ENCODE measurements at regions not wholly inside any gene's neighbourhood (a gene's known extent, or its start where the extent isn't known, plus 50 kb on each side); places are given as distances from the start of the nearest gene placed in this dataset.

GRCh38 chr17:69713815-69714214 lies 299.3 kb downstream of the MAP2K6 start:
- no peak for FAIRE-seq
- TF ChIP-seq, protein P1, sequence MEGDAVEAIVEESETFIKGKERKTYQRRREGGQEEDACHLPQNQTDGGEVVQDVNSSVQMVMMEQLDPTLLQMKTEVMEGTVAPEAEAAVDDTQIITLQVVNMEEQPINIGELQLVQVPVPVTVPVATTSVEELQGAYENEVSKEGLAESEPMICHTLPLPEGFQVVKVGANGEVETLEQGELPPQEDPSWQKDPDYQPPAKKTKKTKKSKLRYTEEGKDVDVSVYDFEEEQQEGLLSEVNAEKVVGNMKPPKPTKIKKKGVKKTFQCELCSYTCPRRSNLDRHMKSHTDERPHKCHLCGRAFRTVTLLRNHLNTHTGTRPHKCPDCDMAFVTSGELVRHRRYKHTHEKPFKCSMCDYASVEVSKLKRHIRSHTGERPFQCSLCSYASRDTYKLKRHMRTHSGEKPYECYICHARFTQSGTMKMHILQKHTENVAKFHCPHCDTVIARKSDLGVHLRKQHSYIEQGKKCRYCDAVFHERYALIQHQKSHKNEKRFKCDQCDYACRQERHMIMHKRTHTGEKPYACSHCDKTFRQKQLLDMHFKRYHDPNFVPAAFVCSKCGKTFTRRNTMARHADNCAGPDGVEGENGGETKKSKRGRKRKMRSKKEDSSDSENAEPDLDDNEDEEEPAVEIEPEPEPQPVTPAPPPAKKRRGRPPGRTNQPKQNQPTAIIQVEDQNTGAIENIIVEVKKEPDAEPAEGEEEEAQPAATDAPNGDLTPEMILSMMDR (IDR thresholded peaks at IDR 0.05; ENCODE audit: insufficient read depth, low read length, severe bottlenecking), result no peak
- no peak for DNase-seq (ENCODE audit: low read depth)
- Histone ChIP-seq H3K36me3 (ENCODE audit: control insufficient read depth, insufficient read depth, low read length) (no peaks in the 10 kb centered on the region), H3K27me3 (ENCODE audit: control insufficient read depth, insufficient read depth, low read length) (no peaks in the 10 kb centered on the region), H3K4me3 (ENCODE audit: low read depth, low read length) (no peak overlapping the region)

- TF ChIP-seq, protein P1 (IDR thresholded peaks at IDR 0.05; ENCODE audit: insufficient read depth, low read length, severe bottlenecking), result no peak
- Histone ChIP-seq H3K27me3 (ENCODE audit: control insufficient read depth, insufficient read depth, low read length) (no peaks in the 10 kb centered on the region), H3K36me3 (ENCODE audit: control insufficient read depth, insufficient read depth, low read length) (no peaks in the 10 kb centered on the region), H3K4me3 (ENCODE audit: low read depth, low read length) (no peak overlapping the region)
- DNase-seq (ENCODE audit: low read depth) (no peak), FAIRE-seq (no peak)
Observed at GRCh38 chr17:69714669-69715068, 300.2 kb downstream of the MAP2K6 start.

DNA sequence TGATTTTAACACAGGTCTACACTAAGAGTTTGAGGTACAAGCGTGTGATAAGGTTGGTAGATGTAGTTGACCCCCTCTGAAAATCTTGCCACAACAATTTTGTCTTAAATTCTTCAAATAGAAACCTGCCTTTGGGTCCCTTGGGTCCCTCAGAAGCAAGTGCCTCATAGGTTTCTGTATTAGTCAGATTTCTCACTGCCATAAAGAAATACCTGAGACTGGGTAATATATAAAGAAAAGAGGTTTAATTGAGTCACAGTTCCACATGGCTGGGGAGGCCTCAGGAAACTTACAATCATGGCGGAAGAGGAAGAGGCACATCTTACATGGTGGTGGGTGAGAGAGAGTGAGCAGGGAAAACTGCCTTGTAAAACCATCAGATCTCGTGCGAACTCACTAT lies 301.2 kb downstream of the MAP2K6 start:
- TF ChIP-seq, protein P1 (IDR thresholded peaks at IDR 0.05; ENCODE audit: insufficient read depth, low read length, severe bottlenecking), result no peak
- no peaks in the 10 kb centered on the region for H3K27me3 ChIP-seq (ENCODE audit: control insufficient read depth, insufficient read depth, low read length)
- FAIRE-seq (no peak), DNase-seq (ENCODE audit: low read depth) (no peak)
- no peak overlapping the region for H3K4me3 ChIP-seq (ENCODE audit: low read depth, low read length)
- H3K36me3 ChIP-seq (ENCODE audit: control insufficient read depth, insufficient read depth, low read length), result no peaks in the 10 kb centered on the region

DNA sequence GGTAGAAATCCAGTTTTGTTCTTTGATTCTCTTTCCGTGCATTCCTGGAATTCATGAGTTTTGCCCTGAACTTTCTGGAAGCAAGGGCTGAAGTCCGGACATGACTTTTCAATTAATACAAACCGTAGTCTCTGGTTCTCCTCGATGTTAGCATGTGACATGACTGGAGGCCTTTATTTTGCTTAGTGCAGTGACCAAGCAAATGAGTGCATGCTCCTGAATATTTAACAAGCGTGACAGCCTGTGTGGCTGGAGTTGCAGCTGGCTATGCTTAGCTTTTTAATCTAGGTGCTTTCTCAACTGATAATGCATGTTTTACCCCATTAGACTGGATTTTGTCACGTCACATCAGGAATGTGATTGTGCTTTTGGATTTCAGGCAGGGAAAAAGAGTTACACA lies 302.1 kb downstream of the MAP2K6 start:
- no peaks in the 10 kb centered on the region for H3K36me3 ChIP-seq (ENCODE audit: control insufficient read depth, insufficient read depth, low read length)
- DNase-seq (ENCODE audit: low read depth) (no peak), FAIRE-seq (no peak)
- H3K4me3 ChIP-seq (ENCODE audit: low read depth, low read length), result no peak overlapping the region
- TF ChIP-seq, protein P1 (IDR thresholded peaks at IDR 0.05; ENCODE audit: insufficient read depth, low read length, severe bottlenecking), result no peak
- H3K27me3 ChIP-seq (ENCODE audit: control insufficient read depth, insufficient read depth, low read length), result no peaks in the 10 kb centered on the region

DNA sequence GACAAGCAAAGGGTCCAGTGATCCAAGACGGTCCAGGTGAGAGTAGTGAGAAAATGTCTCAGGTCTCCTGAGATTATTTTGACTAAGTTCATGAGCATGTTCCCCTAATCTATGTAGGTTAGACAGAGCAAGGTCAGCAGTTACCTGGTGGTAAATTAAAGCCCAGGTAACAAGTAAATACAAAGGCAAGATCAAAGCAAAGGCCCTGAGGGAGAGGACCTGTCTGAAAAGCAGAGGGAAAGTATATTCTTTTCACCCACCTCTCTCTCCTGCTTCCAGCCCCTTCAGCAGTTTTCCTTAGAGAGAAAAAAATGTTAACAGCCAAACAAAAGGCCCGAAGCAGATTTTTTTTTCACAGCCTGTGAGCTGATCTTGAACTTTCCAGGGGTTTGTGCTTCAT lies 302.7 kb downstream of the MAP2K6 start:
- no peaks in the 10 kb centered on the region for H3K27me3 ChIP-seq (ENCODE audit: control insufficient read depth, insufficient read depth, low read length)
- H3K4me3 ChIP-seq (ENCODE audit: low read depth, low read length), result no peak overlapping the region
- H3K36me3 ChIP-seq (ENCODE audit: control insufficient read depth, insufficient read depth, low read length), result no peaks in the 10 kb centered on the region
- TF ChIP-seq, protein P1 (IDR thresholded peaks at IDR 0.05; ENCODE audit: insufficient read depth, low read length, severe bottlenecking), result no peak
- FAIRE-seq, result peak; percentile 23
- no peak for DNase-seq (ENCODE audit: low read depth)

DNA sequence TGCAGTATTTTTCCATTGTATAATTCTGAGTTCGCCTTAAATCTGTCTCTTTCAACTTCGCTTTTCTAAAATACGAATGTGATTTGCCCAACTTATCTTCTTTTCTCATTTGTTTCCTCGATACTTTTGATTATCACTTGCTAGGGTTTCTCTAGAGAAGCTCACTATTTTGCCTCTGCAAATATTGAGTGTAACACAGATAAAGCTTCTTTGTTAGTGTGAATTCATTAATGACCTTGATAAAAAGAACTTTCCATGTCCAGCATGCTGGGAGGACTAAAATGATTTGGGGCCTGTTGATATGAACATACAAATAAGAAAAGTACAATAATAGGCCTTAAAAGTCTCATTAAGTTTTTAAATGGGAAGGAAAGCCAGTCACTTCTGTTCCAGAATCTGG lies 303.3 kb downstream of the MAP2K6 start:
- TF ChIP-seq, protein P1 (IDR thresholded peaks at IDR 0.05; ENCODE audit: insufficient read depth, low read length, severe bottlenecking), result no peak
- DNase-seq (ENCODE audit: low read depth) (no peak), FAIRE-seq (no peak)

More for the DNA sequence above, 303.3 kb downstream of the MAP2K6 start:
- H3K4me3 ChIP-seq (ENCODE audit: low read depth, low read length), result no peak overlapping the region
- no peaks in the 10 kb centered on the region for H3K36me3 ChIP-seq (ENCODE audit: control insufficient read depth, insufficient read depth, low read length)
- no peaks in the 10 kb centered on the region for H3K27me3 ChIP-seq (ENCODE audit: control insufficient read depth, insufficient read depth, low read length)
